ENCODE measurements at regions not wholly inside any gene's neighbourhood (a gene's known extent, or its start where the extent isn't known, plus 50 kb on each side); places are given as distances from the start of the nearest gene placed in this dataset.
"Not testable (repeated sequence)": the region's sequence is repeated elsewhere in the genome, so short reads cannot be mapped to it uniquely, and the experiment has no call there.

DNA sequence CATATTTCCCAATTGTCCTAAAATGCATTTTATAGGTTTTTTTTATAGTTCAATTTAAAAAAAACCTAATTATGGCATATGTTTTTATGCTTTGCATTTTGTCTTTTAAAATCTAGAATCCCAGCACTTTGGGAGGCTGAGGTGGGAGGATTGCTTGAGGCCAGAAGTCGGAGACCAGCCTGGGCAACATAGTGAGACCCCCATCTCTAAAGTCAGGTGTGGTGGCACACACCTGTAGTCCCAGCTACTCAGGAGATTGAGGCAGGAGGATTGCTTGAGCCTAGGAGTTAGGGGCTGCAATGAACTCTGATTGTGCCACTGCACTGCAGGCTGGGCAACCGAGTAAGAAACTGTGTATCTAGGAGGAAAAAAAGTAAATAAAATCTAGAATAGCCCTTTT is 137.2 kb upstream of the POU3F1 start:
- no peak for DNase-seq (ENCODE audit: extremely low read depth, low read depth)
- TF ChIP-seq, protein P1, sequence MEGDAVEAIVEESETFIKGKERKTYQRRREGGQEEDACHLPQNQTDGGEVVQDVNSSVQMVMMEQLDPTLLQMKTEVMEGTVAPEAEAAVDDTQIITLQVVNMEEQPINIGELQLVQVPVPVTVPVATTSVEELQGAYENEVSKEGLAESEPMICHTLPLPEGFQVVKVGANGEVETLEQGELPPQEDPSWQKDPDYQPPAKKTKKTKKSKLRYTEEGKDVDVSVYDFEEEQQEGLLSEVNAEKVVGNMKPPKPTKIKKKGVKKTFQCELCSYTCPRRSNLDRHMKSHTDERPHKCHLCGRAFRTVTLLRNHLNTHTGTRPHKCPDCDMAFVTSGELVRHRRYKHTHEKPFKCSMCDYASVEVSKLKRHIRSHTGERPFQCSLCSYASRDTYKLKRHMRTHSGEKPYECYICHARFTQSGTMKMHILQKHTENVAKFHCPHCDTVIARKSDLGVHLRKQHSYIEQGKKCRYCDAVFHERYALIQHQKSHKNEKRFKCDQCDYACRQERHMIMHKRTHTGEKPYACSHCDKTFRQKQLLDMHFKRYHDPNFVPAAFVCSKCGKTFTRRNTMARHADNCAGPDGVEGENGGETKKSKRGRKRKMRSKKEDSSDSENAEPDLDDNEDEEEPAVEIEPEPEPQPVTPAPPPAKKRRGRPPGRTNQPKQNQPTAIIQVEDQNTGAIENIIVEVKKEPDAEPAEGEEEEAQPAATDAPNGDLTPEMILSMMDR (IDR thresholded peaks at IDR 0.05; ENCODE audit: low read depth, low read length), result no peak

DNA sequence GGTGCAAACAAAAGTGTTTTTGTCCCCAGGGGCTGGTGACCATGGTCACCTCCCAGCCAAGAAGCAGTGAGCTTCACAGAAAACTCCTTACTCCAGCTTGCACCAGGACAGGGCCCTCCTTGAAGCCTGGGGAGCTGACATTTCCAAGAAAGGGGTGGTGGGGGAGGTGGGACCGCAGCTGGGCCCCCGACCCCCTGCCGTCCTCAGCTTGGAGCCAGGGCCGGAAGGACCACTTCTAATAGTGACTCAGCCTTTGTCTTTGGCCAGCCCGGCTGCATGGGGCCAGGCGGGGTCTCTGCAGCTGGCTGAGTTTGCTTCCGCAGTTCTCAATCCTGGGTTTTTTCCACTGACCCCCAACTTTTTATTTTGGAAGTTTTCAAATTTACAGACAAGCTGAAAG is 136.5 kb upstream of the POU3F1 start:
- no peak for DNase-seq (ENCODE audit: extremely low read depth, low read depth)
- TF ChIP-seq, protein P1 (IDR thresholded peaks at IDR 0.05; ENCODE audit: low read depth, low read length), result no peak

DNA sequence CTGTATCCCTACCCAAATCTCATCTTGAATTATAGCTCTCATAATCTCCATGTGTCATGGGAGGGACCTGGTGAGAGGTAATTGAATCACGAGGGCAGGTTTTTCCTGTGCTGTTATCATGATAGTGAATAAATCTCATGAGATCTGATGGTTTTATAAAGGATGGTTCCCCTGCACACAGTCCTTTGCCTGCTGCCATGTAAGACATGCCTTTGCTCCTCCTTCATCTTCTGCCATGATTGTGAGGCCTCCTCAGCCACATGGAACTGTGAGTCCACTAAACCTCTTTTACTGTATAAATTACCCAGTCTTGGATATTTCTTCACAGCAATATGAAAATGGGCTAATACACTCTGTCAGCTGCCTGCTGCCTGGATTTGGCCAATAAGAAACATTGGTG is 133.8 kb upstream of the POU3F1 start:
- not testable (repeated sequence) for DNase-seq (ENCODE audit: extremely low read depth, low read depth)

DNA sequence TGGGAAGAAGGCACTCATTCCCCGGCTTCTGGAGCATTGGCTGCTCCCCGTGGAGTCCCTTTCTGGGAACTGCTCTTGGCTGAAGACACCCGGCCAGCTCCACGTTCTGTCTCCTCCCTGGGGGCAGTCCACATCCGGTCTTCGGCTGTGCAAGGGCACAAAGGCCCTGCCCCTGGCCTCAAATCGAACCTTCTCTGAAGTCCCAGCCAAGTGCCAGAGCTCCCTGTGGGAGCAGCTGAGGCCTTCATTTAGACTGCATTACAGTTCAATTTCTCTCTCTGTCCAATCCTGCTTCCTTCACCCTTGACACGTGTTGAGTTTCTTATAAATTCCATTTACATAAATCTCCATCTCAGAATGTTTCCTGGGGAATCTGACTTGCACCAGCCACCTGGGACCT is 132.9 kb upstream of the POU3F1 start:
- TF ChIP-seq, protein P1 (IDR thresholded peaks at IDR 0.05; ENCODE audit: low read depth, low read length), result no peak
- DNase-seq (ENCODE audit: extremely low read depth, low read depth), result no peak

DNA sequence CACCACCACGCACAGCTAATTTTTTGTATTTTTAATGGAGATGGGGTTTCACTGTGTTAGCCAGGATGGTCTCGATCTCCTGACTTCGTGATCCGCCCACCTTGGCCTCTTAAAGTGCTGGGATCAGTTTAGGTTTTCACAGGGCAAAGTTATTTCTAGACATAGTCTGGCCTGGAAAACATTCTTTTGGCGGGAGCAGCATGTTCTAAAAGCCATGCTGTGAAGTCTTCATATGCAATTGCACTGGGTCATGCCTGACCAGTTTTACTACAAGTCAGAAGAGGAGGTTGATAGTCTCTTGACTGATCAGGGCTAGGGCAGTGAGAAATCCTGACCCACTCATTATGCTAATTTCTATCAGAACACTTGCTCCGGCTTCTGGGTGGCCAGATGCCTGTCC is 131.6 kb upstream of the POU3F1 start:
- DNase-seq (ENCODE audit: extremely low read depth, low read depth), result no peak
- TF ChIP-seq, protein P1 (IDR thresholded peaks at IDR 0.05; ENCODE audit: low read depth, low read length), result no peak

DNA sequence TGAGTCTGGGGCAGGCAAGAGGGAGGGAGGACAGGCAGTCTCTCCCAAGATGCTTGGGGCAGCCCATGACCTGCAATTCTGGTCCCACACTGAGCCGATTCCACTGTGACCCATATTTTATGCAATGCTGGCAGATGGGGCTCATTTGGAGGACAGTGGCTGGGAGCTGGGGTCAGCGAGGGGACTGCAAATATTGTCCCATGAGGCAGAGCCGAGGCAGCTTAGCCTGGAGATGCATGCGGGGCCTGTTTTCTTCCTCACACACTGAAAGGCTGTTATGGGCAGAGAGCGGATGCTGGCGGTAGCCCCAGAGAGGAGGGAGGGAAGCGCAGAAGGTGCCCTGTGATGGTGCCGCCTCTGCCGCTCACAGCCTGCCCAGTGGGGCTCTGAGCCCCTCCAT is 128.5 kb upstream of the POU3F1 start:
- no peak for DNase-seq (ENCODE audit: extremely low read depth, low read depth)
- TF ChIP-seq, protein P1 (IDR thresholded peaks at IDR 0.05; ENCODE audit: low read depth, low read length), result no peak

DNA sequence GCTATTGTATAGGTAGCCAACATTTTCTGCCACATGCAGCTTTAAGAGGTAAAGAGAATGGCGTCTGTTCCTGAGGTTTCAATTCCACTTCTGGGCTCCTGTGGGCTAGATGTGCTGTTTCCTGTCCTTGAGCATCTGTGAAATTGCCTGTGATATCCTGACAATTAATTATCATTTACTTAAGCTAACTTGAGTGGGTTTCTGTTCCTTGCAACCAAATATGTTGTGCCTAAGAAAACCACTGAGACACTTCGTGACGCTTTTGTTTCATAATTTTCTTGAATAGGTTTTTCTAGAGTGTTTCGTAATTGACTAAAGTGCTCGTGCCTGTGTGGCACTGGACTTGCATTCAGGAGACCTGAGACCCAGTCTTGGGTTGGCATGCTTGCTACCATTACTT is 127.3 kb upstream of the POU3F1 start:
- DNase-seq (ENCODE audit: extremely low read depth, low read depth), result no peak
- TF ChIP-seq, protein P1 (IDR thresholded peaks at IDR 0.05; ENCODE audit: low read depth, low read length), result no peak

DNA sequence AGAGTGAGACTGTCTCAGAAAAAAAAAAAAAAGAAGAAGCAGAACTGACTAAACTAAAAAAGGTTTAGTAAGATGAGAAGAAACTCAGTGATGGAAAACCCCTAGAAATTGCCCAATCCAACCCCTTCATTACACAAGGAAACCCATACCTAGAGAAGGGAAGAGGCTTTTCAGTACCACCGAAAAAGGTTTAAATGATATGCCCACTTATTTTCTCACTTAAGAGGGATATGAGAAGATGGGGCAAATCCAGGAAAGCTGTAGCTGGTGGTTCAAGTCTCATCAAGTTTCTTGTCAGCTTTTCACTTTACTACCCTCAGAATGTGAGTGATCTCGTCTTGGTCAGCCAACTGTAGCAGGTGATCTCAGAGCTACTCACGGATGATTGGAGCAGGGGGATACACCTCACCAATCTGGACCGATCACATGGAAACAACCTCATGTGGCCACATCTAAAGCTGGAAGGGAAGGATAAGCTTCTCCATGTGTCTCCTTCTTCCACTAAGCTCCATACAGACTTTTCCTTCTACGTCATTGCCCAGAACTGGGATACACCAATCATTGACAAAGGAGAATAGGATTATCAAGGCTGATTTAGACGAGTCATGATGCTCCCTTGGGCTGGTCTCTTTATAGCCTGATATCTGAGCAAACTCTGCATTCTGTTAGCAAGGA is 126.7 kb upstream of the POU3F1 start:
- TF ChIP-seq, protein P1 (IDR thresholded peaks at IDR 0.05; ENCODE audit: low read depth, low read length), result no peak
- no peak for DNase-seq (ENCODE audit: extremely low read depth, low read depth)

Measured in AG09319 (cell line).